Kidney (tissue), 13 donors: ENCODE measurements at regions not wholly inside any gene's neighbourhood (a gene's known extent, or its start where the extent isn't known, plus 50 kb on each side); places are given as distances from the start of the nearest gene placed in this dataset.
A peak's percentile ranks its signal among the peaks of the same experiment; 100 is the strongest.

Experiments
- DNase-seq, 5 donors: peaks; one replicate each; pipeline ENCODE4 v3.0.0-alpha.2; 2013 to 2020
- FAIRE-seq: peaks from 2 replicates; lab custom pipeline; 2012; peaks lifted over from hg19 to GRCh38; lab: Jason Lieb, UNC
- H3K27ac ChIP-seq, 2 donors: one replicate each; pipeline ENCODE4 v1.7.0; 2013; ENCODE audit warnings: low read depth in 2 of 2, low read length in 2 of 2, inconsistent platforms in 1 of 2
- H3K27me3 ChIP-seq: one replicate; pipeline ENCODE4 v1.7.1; 2013; ENCODE audit warnings: low read length, inconsistent platforms; ENCODE audit not compliant: control insufficient read depth, insufficient read depth
- H3K36me3 ChIP-seq, 3 donors: one replicate each; pipeline versions ENCODE4 v1.7.0 to v1.7.1; 2013; ENCODE audit warnings: low read length in 3 of 3, control low read depth in 1 of 3, inconsistent platforms in 1 of 3; ENCODE audit not compliant: insufficient read depth in 3 of 3, control insufficient read depth in 2 of 3
- H3K4me1 ChIP-seq, 3 donors: one replicate each; pipeline versions ENCODE4 v1.7.0 to v1.7.1; 2013; ENCODE audit warnings: low read length in 3 of 3, inconsistent platforms in 1 of 3, low read depth in 1 of 3; ENCODE audit not compliant: control insufficient read depth in 2 of 3, insufficient read depth in 2 of 3
- H3K4me3 ChIP-seq, 3 donors: one replicate each; pipeline versions ENCODE4 v1.7.0 to v1.8.1; 2013; ENCODE audit warnings: low read length in 3 of 3, control low read depth in 1 of 3, inconsistent platforms in 1 of 3
- H3K9ac ChIP-seq, 3 donors: one replicate each; pipeline versions ENCODE4 v1.7.0 to v1.7.1; 2013; ENCODE audit warnings: low read length in 3 of 3, control low read depth in 1 of 3, inconsistent platforms in 1 of 3
- H3K9me3 ChIP-seq, 3 donors: one replicate each; pipeline versions ENCODE4 v1.7.0 to v1.7.1; 2013; ENCODE audit warnings: low read length in 3 of 3, control low read depth in 1 of 3, inconsistent platforms in 1 of 3; ENCODE audit not compliant: control insufficient read depth in 2 of 3, insufficient read depth in 1 of 3
- CTCF ChIP-seq: IDR thresholded peaks from 3 replicates; pipeline ENCODE4 v1.5.1; 2012; ENCODE audit warnings: mild to moderate bottlenecking, moderate library complexity, borderline replicate concordance; ENCODE audit not compliant: insufficient read depth; ENCODE audit errors: extremely low read depth
- intact Hi-C: fragments of 100-400 bp; cut with DNase I; formaldehyde crosslinking; loops from one replicate; pipeline ENCODE4 v1.11.1; 2022
- donor health status: control.
- donor health status: control.
- donor health status: control.
- donor health status: control.
- donor health status: control.
- donor health status: DM: yes; HTN: yes; CAD: no.
- donor health status: Normal renal cell carcinoma (clear cell type).

- peaks cover 0 to 2% (median 2%) of the 10 kb centered on the region in 3 donors for H3K4me1 ChIP-seq
- H3K36me3 ChIP-seq = no peaks in the 10 kb centered on the region
- intact Hi-C loops = no loop called here
- H3K4me3 ChIP-seq = no peak overlapping the region
- no peaks in the 10 kb centered on the region for H3K9me3 ChIP-seq
- H3K27ac ChIP-seq = no peak overlapping the region
- FAIRE-seq (no peak), DNase-seq (no peak)
- H3K27me3 ChIP-seq = no peaks in the 10 kb centered on the region
- TF ChIP-seq CTCF = no peak
- no peak overlapping the region for H3K9ac ChIP-seq
These were observed 58.3 kb upstream of the NOCT start for GRCh38 chr4:138957302-138957701.

GRCh38 chr4:138954428-138954827, 61.2 kb upstream of the NOCT start:
- Histone ChIP-seq H3K4me1 (peaks cover 0 to 2% (median 2%) of the 10 kb centered on the region in 3 donors), H3K4me3 (no peak overlapping the region), H3K9me3 (no peaks in the 10 kb centered on the region), H3K27me3 (no peaks in the 10 kb centered on the region), H3K27ac (peak overlapping the region in 1 of 2 donors; percentile 15), H3K36me3 (no peaks in the 10 kb centered on the region), H3K9ac (no peak overlapping the region)
- no peak for DNase-seq
- intact Hi-C loops = no loop called here
- no peak for TF ChIP-seq CTCF
- no peak for FAIRE-seq

- no peak for TF ChIP-seq CTCF
- H3K36me3 ChIP-seq = no peaks in the 10 kb centered on the region
- FAIRE-seq = peak; percentile 92
- peak overlapping the region in 1 of 2 donors; percentile 67 for H3K27ac ChIP-seq
- H3K9ac ChIP-seq = no peak overlapping the region
- H3K4me1 ChIP-seq = peaks cover 0 to 2% (median 2%) of the 10 kb centered on the region in 3 donors
- H3K4me3 ChIP-seq = no peak overlapping the region
- H3K27me3 ChIP-seq = no peaks in the 10 kb centered on the region
- H3K9me3 ChIP-seq = no peaks in the 10 kb centered on the region
- intact Hi-C loops = no loop called here
- DNase-seq = peak in 1 of 5 donors; percentile 26
These were observed 61.6 kb upstream of the NOCT start for GRCh38 chr4:138953961-138954371.

GRCh38 chr4:138952411-138952810, 63.2 kb upstream of the NOCT start:
- Histone ChIP-seq H3K9me3 (no peaks in the 10 kb centered on the region), H3K27ac (no peak overlapping the region), H3K4me1 (peaks cover 0 to 2% (median 2%) of the 10 kb centered on the region in 3 donors), H3K36me3 (no peaks in the 10 kb centered on the region), H3K4me3 (no peak overlapping the region), H3K9ac (no peak overlapping the region), H3K27me3 (no peaks in the 10 kb centered on the region)
- intact Hi-C loops = no loop called here
- no peak for FAIRE-seq
- no peak for DNase-seq
- TF ChIP-seq CTCF = no peak
